GM23338 (cell line): ENCODE measurements at regions not wholly inside any gene's neighbourhood (a gene's known extent, or its start where the extent isn't known, plus 50 kb on each side); places are given as distances from the start of the nearest gene placed in this dataset.

Source experiments
- CREB1 ChIP-seq: fragments of 250-450 bp; sonication (Bioruptor Pico); IDR thresholded peaks from 2 replicates; pipeline ENCODE4 v1.5.0; 2020; ENCODE audit warnings: low read depth, mild to moderate bottlenecking, moderate library complexity
- CTCF ChIP-seq, 2 experiments: fragments of 200-600 bp in 1 of 2; sonication (generic) in 1 of 2; conservative IDR thresholded peaks; 2 replicates each; pipeline versions ENCODE4 v1.5.1 to v1.6.1; 2016 to 2017; ENCODE audit warnings: antibody characterized with exemption in 2 of 2, low read depth in 2 of 2, mild to moderate bottlenecking in 2 of 2, moderate library complexity in 1 of 2
- EZH2 ChIP-seq: fragments of 200-600 bp; sonication (generic); IDR thresholded peaks from one replicate; pipeline ENCODE4 v1.8.0; 2017; ENCODE audit warnings: antibody characterized with exemption, mild to moderate bottlenecking, low read depth; ENCODE audit not compliant: unreplicated experiment
- EZH2phosphoT487 ChIP-seq: fragments of 200-600 bp; sonication (generic); IDR thresholded peaks from one replicate; pipeline ENCODE4 v1.8.1; 2018; ENCODE audit warnings: antibody characterized with exemption; ENCODE audit not compliant: unreplicated experiment
- POLR2AphosphoS5 ChIP-seq: IDR thresholded peaks from 2 replicates; pipeline ENCODE4 v1.6.1; 2016; ENCODE audit warnings: antibody characterized with exemption, low read depth
- REST ChIP-seq: IDR thresholded peaks from one replicate; pipeline ENCODE4 v1.6.1; 2018; ENCODE audit warnings: antibody characterized with exemption; ENCODE audit not compliant: unreplicated experiment

- no peak for TF ChIP-seq CTCF (conservative IDR thresholded peaks at IDR 0.05; ENCODE audit: low read depth in 2 of 2)
- no peak for TF ChIP-seq REST
- no peak for TF ChIP-seq CREB1 (CRISPR knock-in tag)
- TF ChIP-seq EZH2phosphoT487: no peak
- TF ChIP-seq POLR2AphosphoS5: no peak
- no peak for TF ChIP-seq EZH2
Measured at GRCh38 chr6:166782520-166782919, 155.5 kb upstream of the RPS6KA2 start.
